Thymus (tissue), 11 donors: ENCODE measurements at regions not wholly inside any gene's neighbourhood (a gene's known extent, or its start where the extent isn't known, plus 50 kb on each side); places are given as distances from the start of the nearest gene placed in this dataset.
"Not testable (repeated sequence)": the region's sequence is repeated elsewhere in the genome, so short reads cannot be mapped to it uniquely, and the experiment has no call there.

Source experiments
- DNase-seq, 9 donors: peaks; one replicate each; pipeline ENCODE4 v3.0.0-alpha.2; 2013; ENCODE audit warnings: low spot score in 9 of 9, low read depth in 6 of 9, missing footprints in 1 of 9
- H3K27ac ChIP-seq, 2 donors: one replicate each; pipeline ENCODE4 v1.5.1; 2013; ENCODE audit warnings: control low read depth in 1 of 2, low read depth in 1 of 2, low read length in 1 of 2, mild to moderate bottlenecking in 1 of 2, moderate library complexity in 1 of 2
- H3K27me3 ChIP-seq, 2 donors: one replicate each; pipeline ENCODE4 v1.5.1; 2013; ENCODE audit warnings: low read length in 1 of 2; ENCODE audit not compliant: control insufficient read depth in 2 of 2, insufficient read depth in 1 of 2
- H3K36me3 ChIP-seq, 2 donors: one replicate each; pipeline ENCODE4 v1.5.1; 2013; ENCODE audit warnings: low read length in 1 of 2, mild to moderate bottlenecking in 1 of 2, moderate library complexity in 1 of 2; ENCODE audit not compliant: control insufficient read depth in 2 of 2, insufficient read depth in 2 of 2
- H3K4me1 ChIP-seq, 2 donors: one replicate each; pipeline ENCODE4 v1.5.1; 2013; ENCODE audit warnings: low read length in 2 of 2; ENCODE audit not compliant: control insufficient read depth in 2 of 2, insufficient read depth in 2 of 2
- H3K4me3 ChIP-seq, 2 donors: one replicate each; pipeline ENCODE4 v1.5.1; 2013; ENCODE audit warnings: low read length in 2 of 2, control low read depth in 1 of 2, mild to moderate bottlenecking in 1 of 2
- H3K9me3 ChIP-seq, 2 donors: one replicate each; pipeline ENCODE4 v1.5.1; 2013; ENCODE audit warnings: low read length in 1 of 2, mild to moderate bottlenecking in 1 of 2; ENCODE audit not compliant: control insufficient read depth in 2 of 2, insufficient read depth in 1 of 2
- WGBS: extraction: QIAGEN DNeasy Blood & Tissue Kit; methylation state at CpG from one replicate; pipeline ENCODE4 v1.1.7; 2013; 5-methylcytosine and 5-hydroxymethylcytosine counted together
- donor health status: healthy.

DNA sequence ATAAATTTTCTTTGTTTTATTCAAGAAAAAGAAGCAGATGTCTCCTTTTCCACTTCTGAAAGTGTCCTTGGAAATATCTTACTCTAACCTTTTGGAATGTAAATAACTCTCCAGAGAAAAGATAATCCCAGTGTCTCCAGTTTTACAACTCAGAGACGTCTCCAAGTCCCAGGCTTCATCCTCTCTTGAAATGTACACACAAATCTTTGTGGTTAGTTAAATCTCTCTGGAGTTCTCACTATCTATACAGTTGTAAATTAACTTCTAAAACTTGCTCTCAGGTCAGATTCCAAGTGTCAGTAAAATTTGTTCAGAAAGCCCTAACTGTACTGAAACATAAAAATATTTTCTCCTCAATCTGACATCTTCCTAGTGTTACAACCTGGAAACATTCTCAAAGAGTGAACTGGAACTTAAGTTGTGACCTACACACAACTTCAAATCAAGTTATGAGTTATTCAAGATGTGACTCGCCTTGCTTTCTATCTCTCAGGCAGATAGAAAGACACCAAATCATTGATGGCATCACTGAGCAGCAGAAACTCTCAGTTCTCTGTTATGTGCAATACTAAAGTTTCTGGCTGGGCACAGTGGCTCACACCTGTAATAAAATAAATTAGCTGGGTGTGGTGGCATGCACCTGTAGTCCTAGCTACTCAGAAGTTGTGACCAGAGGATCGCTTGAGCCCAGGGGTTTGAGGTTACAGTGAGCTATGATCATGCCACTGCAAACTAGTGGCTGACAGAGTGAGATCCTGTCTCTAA is 284.2 kb downstream of the RCHY1 start:
- WGBS = 82% methylated on average over 3 of the region's 3 CpGs
- Histone ChIP-seq H3K27ac (no peak overlapping the region), H3K9me3 (no peaks in the 10 kb centered on the region), H3K4me1 (no peaks in the 10 kb centered on the region), H3K4me3 (no peak overlapping the region), H3K36me3 (no peaks in the 10 kb centered on the region), H3K27me3 (no peaks in the 10 kb centered on the region)
- no peak for DNase-seq

DNA sequence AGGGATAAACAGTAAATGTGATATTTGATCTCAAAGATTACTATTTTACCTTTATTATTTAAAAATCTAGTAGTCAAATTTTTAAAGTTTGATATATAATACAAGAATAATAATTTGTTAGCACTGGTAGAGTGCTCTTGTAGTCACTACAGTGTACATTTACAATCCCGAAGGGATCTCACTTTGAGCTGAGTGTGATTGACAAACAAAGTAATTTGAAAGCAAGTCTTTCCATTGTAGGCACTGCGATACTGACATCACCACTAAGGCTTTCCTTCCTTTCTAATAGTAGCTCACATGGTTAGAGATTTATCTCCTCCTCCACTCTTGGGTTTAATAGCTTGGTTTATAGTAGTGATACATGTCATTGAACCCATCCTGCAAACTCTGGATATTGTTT is 280.6 kb downstream of the PARM1 start:
- H3K27ac ChIP-seq = no peak overlapping the region
- no peaks in the 10 kb centered on the region for H3K4me1 ChIP-seq
- H3K9me3 ChIP-seq = no peaks in the 10 kb centered on the region
- WGBS = 94% methylated on average over 2 of the region's 2 CpGs
- no peak overlapping the region for H3K4me3 ChIP-seq
- DNase-seq = no peak
- no peaks in the 10 kb centered on the region for H3K27me3 ChIP-seq
- no peaks in the 10 kb centered on the region for H3K36me3 ChIP-seq

DNA sequence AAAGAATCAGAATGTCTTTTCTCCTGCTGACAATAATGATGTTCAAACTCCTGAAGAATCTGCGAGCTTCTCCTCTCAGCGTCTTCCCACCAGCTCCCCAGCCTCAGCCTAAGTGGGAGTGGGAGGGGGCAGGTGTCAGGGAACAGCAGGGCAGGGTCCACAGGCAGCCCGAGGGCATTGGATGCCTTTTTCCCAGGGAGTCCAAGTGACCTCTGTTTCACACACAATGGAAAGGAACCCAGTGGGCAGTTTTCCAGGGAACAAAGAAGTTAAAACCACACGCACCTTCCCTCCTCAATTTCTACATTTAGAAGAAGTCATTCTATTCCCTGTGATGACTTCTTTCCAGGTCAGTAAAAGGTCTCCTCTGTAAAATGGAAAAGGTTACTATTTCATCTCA is 278.5 kb downstream of the PARM1 start:
- no peaks in the 10 kb centered on the region for H3K27me3 ChIP-seq
- DNase-seq = no peak
- WGBS = 69% methylated on average over 4 of the region's 4 CpGs
- no peaks in the 10 kb centered on the region for H3K9me3 ChIP-seq
- no peak overlapping the region for H3K4me3 ChIP-seq
- H3K4me1 ChIP-seq = no peaks in the 10 kb centered on the region
- no peaks in the 10 kb centered on the region for H3K36me3 ChIP-seq
- H3K27ac ChIP-seq = no peak overlapping the region

DNA sequence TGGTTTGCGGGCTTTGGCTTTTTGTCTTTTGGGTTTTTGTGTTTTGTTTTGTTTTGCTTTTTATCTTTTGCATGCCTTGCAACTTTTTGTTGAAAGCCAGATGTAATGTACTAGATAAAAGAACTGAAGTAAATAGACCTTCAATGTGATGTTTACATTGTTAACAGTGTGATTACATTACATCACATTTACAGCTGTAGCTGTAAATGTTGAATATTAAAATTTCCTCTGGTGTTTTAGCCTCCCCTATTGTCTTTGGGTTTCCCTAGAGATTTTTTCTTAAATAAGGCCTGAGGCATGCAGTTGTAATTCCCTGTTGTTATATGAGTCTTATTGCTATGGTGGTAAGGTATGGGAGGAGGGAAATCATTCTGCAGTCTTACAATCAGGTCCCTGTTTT is 275.0 kb downstream of the PARM1 start:
- no peak overlapping the region for H3K27ac ChIP-seq
- H3K36me3 ChIP-seq = no peaks in the 10 kb centered on the region
- no peak overlapping the region for H3K4me3 ChIP-seq
- H3K9me3 ChIP-seq = no peaks in the 10 kb centered on the region
- DNase-seq = no peak
- H3K27me3 ChIP-seq = no peaks in the 10 kb centered on the region
- H3K4me1 ChIP-seq = no peaks in the 10 kb centered on the region
- WGBS = 99% methylated on average over 1 of the region's 1 CpG

DNA sequence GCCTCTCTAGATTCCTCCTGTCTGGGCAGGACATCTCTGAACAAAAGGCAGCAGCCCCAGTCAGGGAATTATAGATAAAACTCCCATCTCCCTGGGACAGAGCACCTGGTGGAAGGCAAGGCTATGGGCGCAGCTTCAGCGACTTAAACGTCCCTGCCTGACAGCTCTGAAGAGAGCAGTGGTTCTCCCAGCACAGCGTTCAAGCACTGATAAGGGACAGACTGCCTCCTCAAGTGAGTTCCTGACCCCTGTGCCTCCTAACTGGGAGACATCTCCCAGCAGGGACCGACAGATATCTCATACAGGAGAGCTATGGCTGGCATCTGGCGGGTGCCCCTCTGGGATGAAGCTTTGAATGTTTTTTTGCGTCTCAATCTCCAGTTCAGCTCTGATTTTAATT is 262.2 kb downstream of the PARM1 start:
- Histone ChIP-seq H3K4me1 (no peaks in the 10 kb centered on the region), H3K9me3 (peaks cover 0 to 7% of the 10 kb centered on the region in 2 donors), H3K27me3 (no peaks in the 10 kb centered on the region), H3K36me3 (no peaks in the 10 kb centered on the region), H3K27ac (no peak overlapping the region), H3K4me3 (no peak overlapping the region)
- WGBS = 71% methylated on average over 7 of the region's 7 CpGs
- DNase-seq = no peak

DNA sequence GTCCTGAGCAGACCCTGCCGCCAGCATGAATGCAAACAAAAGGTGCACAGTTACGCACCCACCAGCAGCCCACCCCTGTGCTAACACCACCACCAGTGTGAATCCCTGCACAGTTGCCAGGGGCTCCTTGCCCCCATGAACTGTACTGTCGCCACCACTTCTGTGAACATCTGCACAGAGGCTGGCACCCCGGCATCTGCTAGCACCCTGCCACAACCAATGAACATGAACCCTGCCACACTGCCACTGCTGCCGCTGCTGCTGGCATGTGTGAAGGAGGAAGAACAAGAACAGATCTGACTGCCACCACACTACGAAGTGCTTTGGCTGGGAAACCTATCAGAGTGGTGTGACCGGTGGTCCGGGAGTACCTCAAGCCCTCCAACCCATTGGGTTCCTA is 261.3 kb downstream of the PARM1 start:
- Histone ChIP-seq H3K4me3 (no peak overlapping the region), H3K27ac (no peak overlapping the region), H3K36me3 (no peaks in the 10 kb centered on the region), H3K27me3 (no peaks in the 10 kb centered on the region), H3K9me3 (peaks cover 0 to 7% of the 10 kb centered on the region in 2 donors), H3K4me1 (no peaks in the 10 kb centered on the region)
- no peak for DNase-seq
- WGBS = 91% methylated on average over 8 of the region's 8 CpGs

DNA sequence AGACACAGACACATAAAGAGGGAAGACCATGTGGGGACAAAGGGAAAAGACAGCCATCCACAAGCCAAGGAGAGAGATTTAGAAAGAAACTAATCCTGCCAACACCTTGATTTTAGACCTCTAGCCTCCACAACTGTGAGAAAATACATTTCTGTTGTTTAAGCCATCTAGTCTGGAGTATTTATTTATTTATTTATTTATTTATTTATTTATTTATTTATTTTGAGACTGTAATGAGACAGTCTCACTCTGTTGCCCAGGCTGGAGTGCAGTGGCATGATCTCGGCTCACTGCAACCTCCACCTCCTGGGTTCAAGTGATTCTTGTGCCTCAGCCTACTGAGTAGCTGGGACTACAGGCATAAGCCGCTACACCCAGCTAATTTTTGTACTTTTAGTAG is 259.3 kb downstream of the PARM1 start:
- WGBS = 96% methylated on average over 2 of the region's 2 CpGs
- not testable (repeated sequence) for H3K36me3 ChIP-seq, H3K9me3 ChIP-seq, DNase-seq, H3K27ac ChIP-seq, H3K4me3 ChIP-seq, H3K4me1 ChIP-seq, H3K27me3 ChIP-seq

DNA sequence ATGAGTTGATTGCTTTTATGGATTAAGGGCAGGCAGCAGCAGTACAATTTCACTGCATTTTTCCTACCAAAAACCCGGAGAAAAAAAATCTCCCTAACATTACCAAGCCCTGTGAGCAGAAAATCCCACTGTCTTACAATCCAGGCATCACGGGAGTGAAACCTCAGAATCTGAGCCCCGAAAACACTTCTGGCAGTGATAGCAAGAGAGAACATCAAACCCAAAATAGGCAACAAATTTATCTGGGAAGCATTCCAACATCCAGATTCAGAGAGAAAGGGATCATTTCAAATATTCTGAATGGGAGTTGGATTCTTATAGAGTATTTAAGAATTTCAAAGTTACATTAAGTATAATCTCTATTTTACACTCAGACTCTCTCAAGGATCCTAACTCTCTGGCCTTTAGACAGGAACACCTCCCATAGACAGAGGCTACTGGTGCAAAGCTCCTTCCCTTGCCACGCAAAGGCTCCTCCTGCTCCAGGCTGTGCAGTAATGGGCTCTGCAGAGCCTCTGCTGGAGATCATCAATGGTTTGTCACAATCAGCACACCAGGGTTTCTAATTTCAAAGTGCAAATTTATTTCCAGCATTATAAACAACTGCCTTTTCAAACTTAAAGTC is 256.9 kb downstream of the PARM1 start:
- Histone ChIP-seq H3K4me3 (no peak overlapping the region), H3K27me3 (no peaks in the 10 kb centered on the region), H3K4me1 (no peaks in the 10 kb centered on the region), H3K27ac (no peak overlapping the region), H3K36me3 (no peaks in the 10 kb centered on the region), H3K9me3 (peaks cover 0 to 7% of the 10 kb centered on the region in 2 donors)
- no peak for DNase-seq
- 81% methylated on average over 4 of the region's 4 CpGs for WGBS

DNA sequence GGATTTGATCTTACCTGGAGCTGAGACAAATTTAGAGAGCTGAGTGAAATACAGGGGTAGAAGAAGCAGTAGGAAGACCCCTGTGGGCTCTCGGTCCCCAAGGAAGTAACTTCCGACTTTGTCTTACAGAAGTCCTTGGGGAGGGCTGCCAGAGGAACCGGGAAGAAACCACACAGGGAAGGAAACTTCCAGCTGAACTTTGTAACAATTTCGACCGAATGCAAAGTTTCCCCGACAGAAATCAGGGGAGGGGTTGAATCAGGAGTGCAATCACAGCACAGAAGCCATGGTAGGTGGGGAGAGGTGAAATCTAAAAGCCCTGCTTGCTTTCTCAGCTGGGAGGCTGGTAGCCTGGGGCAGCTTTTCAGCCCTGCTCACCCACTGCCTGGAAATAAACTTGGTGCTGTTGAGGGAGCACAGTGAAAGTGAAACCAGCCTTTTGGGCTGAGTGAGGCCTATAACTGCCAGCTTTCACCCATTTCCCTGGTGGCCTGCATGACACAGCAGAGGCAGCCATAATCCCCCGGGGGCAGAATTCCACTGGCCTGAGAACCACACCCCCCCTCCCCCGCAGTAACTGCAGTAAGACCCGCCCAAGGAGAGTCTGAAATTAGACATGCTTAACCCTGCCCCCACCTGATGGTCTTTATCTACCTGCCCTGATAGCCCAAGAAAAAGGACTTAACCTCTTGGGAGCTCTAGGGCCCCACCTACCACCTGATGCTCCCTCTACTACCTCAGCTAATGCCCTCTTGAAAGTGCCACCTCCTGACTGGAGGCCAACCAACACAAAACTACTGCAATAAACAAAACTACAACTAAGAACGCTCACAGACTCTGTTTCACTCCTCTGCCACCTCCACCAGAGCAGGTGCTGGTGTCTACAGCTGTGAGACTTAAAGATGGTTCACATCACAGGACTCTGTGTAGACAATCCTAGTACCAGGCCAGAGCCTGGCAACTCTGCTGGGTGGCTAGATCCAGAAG is 248.2 kb downstream of the PARM1 start:
- no peak for DNase-seq

More for the DNA sequence above, 248.2 kb downstream of the PARM1 start:
- H3K4me1 ChIP-seq = no peaks in the 10 kb centered on the region
- H3K27me3 ChIP-seq = no peaks in the 10 kb centered on the region
- H3K9me3 ChIP-seq = peaks cover 0 to 5% of the 10 kb centered on the region in 2 donors
- H3K27ac ChIP-seq = no peak overlapping the region
- no peaks in the 10 kb centered on the region for H3K36me3 ChIP-seq
- 88% methylated on average over 10 of the region's 10 CpGs for WGBS
- H3K4me3 ChIP-seq = no peak overlapping the region
